ENCODE measurements at regions not wholly inside any gene's neighbourhood (a gene's known extent, or its start where the extent isn't known, plus 50 kb on each side); places are given as distances from the start of the nearest gene placed in this dataset.
"Not testable (repeated sequence)": the region's sequence is repeated elsewhere in the genome, so short reads cannot be mapped to it uniquely, and the experiment has no call there.

DNA sequence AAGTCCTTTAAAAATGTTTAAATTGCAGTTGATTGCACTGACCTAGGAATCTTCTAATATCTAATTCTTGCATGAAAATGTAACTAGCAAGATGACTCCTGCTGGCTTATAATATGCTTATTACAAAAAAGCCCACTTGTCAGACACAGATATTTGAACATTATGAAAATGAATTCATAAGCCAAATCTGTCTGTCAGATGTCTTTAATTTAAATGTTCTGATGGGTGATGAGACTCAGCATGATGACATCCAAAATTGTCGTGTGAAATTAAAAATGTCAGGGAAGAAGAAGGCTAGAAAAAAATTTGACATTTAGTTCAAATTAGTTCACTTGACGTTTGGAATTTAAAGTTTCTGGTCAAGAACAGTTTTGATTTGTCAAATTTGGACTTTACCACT, 277.8 kb downstream of the PHF14 start:
- no peaks in the 10 kb centered on the region for H3K9me3 ChIP-seq (ENCODE audit: control insufficient read depth, low read length)
- no peak overlapping the region for H3K9ac ChIP-seq (ENCODE audit: low read length)
- H3K36me3 ChIP-seq (ENCODE audit: control insufficient read depth, insufficient read depth, low read length) = no peaks in the 10 kb centered on the region
- no peaks in the 10 kb centered on the region for H3K27me3 ChIP-seq (ENCODE audit: control insufficient read depth, insufficient read depth, low read length)
- H3K4me1 ChIP-seq (ENCODE audit: control insufficient read depth, insufficient read depth, low read length) = peaks cover 8% of the 10 kb centered on the region
- no peak overlapping the region for H3K4me3 ChIP-seq (ENCODE audit: low read length)

DNA sequence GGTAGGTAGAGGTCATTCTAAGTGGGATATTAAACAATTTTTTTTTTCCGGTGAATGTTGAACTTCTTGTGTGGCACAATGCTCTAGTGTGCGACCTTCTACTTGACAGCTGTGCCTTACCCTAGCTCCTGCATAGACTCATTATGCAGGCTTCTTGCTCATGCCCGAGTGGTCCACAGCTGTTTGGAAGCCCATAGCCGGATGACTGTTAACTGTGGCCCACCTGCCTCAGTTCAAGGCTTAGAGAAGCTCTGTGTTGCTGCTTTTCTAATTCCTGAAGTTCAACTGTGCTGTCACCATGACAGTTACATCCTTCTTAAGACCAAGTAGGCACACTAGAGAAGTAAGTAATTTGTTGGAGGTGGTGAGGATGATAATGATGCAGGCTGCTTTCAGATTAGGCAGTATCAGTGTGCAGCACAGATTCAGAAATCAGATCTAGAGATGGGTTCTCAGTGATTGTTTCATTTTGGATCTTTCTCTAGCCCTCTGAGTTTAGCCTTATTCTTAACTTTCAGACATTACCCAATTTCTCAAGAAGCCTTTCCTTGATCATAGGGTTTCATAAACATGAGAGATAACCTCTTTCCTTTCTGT, 278.4 kb downstream of the PHF14 start:
- Histone ChIP-seq H3K36me3 (ENCODE audit: control insufficient read depth, insufficient read depth, low read length) (no peaks in the 10 kb centered on the region), H3K27me3 (ENCODE audit: control insufficient read depth, insufficient read depth, low read length) (no peaks in the 10 kb centered on the region), H3K4me3 (ENCODE audit: low read length) (no peak overlapping the region), H3K4me1 (ENCODE audit: control insufficient read depth, insufficient read depth, low read length) (peaks cover 8% of the 10 kb centered on the region), H3K9me3 (ENCODE audit: control insufficient read depth, low read length) (no peaks in the 10 kb centered on the region), H3K9ac (ENCODE audit: low read length) (no peak overlapping the region)

DNA sequence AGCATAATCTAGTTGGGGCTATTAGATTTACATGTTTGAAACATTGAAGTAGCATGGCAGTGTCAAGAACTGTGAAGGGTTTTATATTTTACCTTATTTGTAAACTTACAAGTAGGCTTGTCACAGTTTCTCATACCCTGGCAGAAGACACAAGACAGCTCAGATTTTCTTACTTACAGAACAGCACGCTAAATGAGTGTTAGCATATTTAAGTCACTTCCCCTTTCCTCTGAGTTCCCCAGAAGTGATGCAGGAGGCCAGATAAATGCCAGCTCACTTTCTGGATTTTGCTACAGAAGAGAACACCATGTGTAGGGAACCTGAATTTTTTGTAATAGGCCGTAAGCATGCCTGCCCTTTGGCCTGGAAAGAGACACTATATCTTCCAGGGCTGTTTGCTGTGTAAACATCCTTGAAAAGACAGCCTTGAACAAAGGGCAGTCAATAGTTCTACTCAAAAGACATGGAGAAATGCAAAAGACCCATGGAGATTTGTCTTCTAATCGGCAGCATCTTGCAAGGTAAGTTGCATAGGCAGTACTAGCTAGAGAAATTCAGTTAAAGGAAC, 279.1 kb downstream of the PHF14 start:
- Histone ChIP-seq H3K9me3 (ENCODE audit: control insufficient read depth, low read length) (no peaks in the 10 kb centered on the region), H3K9ac (ENCODE audit: low read length) (no peak overlapping the region), H3K27me3 (ENCODE audit: control insufficient read depth, insufficient read depth, low read length) (no peaks in the 10 kb centered on the region), H3K36me3 (ENCODE audit: control insufficient read depth, insufficient read depth, low read length) (no peaks in the 10 kb centered on the region), H3K4me3 (ENCODE audit: low read length) (no peak overlapping the region), H3K4me1 (ENCODE audit: control insufficient read depth, insufficient read depth, low read length) (peaks cover 8% of the 10 kb centered on the region)

- Histone ChIP-seq H3K9ac (ENCODE audit: low read length) (no peak overlapping the region), H3K4me3 (ENCODE audit: low read length) (no peak overlapping the region), H3K36me3 (ENCODE audit: control insufficient read depth, insufficient read depth, low read length) (no peaks in the 10 kb centered on the region), H3K4me1 (ENCODE audit: control insufficient read depth, insufficient read depth, low read length) (peaks cover 8% of the 10 kb centered on the region), H3K9me3 (ENCODE audit: control insufficient read depth, low read length) (no peaks in the 10 kb centered on the region), H3K27me3 (ENCODE audit: control insufficient read depth, insufficient read depth, low read length) (no peaks in the 10 kb centered on the region)
These were observed 282.8 kb downstream of the PHF14 start for GRCh38 chr7:11256501-11256900.

GRCh38 chr7:11261470-11261869, 287.8 kb downstream of the PHF14 start:
- Histone ChIP-seq H3K36me3 (ENCODE audit: control insufficient read depth, insufficient read depth, low read length) (no peaks in the 10 kb centered on the region), H3K4me1 (ENCODE audit: control insufficient read depth, insufficient read depth, low read length) (no peaks in the 10 kb centered on the region), H3K9ac (ENCODE audit: low read length) (no peak overlapping the region), H3K4me3 (ENCODE audit: low read length) (no peak overlapping the region), H3K9me3 (ENCODE audit: control insufficient read depth, low read length) (no peaks in the 10 kb centered on the region), H3K27me3 (ENCODE audit: control insufficient read depth, insufficient read depth, low read length) (no peaks in the 10 kb centered on the region)

DNA sequence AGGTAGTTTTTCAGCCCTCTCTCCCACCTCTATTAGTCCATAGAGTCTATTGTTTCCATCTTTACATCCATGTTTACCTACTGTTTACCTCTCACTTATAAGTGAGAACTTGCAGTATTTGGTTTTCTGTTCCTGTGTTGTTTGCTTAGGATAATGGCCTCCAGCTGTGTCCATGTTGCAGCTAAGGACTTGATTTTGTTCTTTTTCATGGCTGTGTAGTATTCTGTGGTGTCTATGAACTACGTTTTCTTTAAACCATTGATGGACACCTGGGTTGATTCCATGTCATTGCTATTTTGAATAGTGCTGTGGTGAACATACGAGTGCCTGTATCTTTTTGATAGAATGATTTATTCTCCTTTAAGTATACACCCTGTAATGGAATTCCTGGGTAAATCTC, 292.4 kb downstream of the PHF14 start:
- Histone ChIP-seq H3K36me3 (ENCODE audit: control insufficient read depth, insufficient read depth, low read length) (no peaks in the 10 kb centered on the region), H3K27me3 (ENCODE audit: control insufficient read depth, insufficient read depth, low read length) (no peaks in the 10 kb centered on the region), H3K4me3 (ENCODE audit: low read length) (no peak overlapping the region), H3K9ac (ENCODE audit: low read length) (no peak overlapping the region), H3K4me1 (ENCODE audit: control insufficient read depth, insufficient read depth, low read length) (no peaks in the 10 kb centered on the region), H3K9me3 (ENCODE audit: control insufficient read depth, low read length) (no peaks in the 10 kb centered on the region)

DNA sequence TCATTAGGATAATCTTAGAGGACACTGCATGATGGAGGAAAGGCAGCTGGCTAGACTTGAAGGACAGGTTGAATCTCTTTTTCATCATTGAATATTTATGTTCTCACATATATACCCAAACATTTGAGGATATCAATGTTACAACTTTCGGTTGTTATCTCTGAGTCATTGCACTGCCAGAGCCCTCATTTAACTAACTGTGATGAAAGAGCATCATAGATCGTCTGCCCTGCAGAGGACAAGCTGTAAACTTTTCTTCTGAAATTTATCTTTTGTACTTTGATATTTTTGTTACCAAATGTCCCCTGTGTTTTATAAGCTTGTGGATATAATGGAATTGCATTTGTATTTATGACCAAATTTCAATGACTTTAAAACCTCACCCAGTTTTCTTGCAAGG, 298.7 kb downstream of the PHF14 start:
- Histone ChIP-seq H3K4me1 (ENCODE audit: control insufficient read depth, insufficient read depth, low read length) (no peaks in the 10 kb centered on the region), H3K9me3 (ENCODE audit: control insufficient read depth, low read length) (no peaks in the 10 kb centered on the region), H3K4me3 (ENCODE audit: low read length) (no peak overlapping the region), H3K36me3 (ENCODE audit: control insufficient read depth, insufficient read depth, low read length) (no peaks in the 10 kb centered on the region), H3K9ac (ENCODE audit: low read length) (no peak overlapping the region), H3K27me3 (ENCODE audit: control insufficient read depth, insufficient read depth, low read length) (no peaks in the 10 kb centered on the region)

DNA sequence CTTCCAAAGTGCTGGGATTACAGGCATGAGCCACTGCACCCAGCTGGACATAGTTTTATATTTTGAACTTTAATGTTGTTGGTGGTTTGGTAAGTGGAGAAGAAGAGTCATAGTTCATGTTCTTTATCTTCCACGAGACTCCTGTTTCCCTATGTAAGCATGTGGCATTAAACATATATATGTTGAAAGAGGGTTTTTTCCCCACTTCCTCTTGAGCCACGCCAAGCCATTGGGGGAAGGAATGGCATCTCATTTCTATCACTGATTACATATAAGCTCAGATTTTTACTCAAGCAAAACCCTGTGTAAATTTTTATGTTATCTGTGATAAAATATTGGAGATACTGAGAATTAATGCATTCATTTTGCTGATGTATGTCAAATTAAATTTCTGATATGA, 300.4 kb downstream of the PHF14 start:
- Histone ChIP-seq H3K9ac (ENCODE audit: low read length) (no peak overlapping the region), H3K36me3 (ENCODE audit: control insufficient read depth, insufficient read depth, low read length) (no peaks in the 10 kb centered on the region), H3K9me3 (ENCODE audit: control insufficient read depth, low read length) (no peaks in the 10 kb centered on the region), H3K4me3 (ENCODE audit: low read length) (no peak overlapping the region), H3K27me3 (ENCODE audit: control insufficient read depth, insufficient read depth, low read length) (no peaks in the 10 kb centered on the region), H3K4me1 (ENCODE audit: control insufficient read depth, insufficient read depth, low read length) (no peaks in the 10 kb centered on the region)

GRCh38 chr7:11281953-11282352, 308.3 kb downstream of the PHF14 start:
- H3K4me3 ChIP-seq (ENCODE audit: low read length) = no peak overlapping the region
- no peaks in the 10 kb centered on the region for H3K9me3 ChIP-seq (ENCODE audit: control insufficient read depth, low read length)
- no peaks in the 10 kb centered on the region for H3K4me1 ChIP-seq (ENCODE audit: control insufficient read depth, insufficient read depth, low read length)
- H3K27me3 ChIP-seq (ENCODE audit: control insufficient read depth, insufficient read depth, low read length) = no peaks in the 10 kb centered on the region
- H3K36me3 ChIP-seq (ENCODE audit: control insufficient read depth, insufficient read depth, low read length) = no peaks in the 10 kb centered on the region
- H3K9ac ChIP-seq (ENCODE audit: low read length) = no peak overlapping the region

DNA sequence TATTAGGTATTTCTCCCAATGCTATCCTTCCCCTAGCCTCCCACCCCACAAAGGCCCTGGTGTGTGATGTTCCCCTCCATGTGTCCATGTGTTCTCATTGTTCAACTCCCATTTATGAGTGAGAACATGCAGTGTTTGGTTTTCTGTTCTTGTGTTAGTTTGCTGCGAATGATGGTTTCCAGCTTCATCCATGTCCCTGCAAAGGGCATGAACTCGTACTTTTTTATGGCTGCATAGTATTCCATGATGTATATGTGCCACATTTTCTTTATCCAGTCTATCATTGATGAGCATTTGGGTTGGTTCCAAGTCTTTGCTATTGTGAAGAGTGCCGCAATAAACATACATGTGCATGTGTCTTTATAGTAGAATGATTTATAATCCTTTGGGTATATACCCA, 309.9 kb downstream of the PHF14 start:
- H3K9me3 ChIP-seq (ENCODE audit: control insufficient read depth, low read length); H3K36me3 ChIP-seq (ENCODE audit: control insufficient read depth, insufficient read depth, low read length); H3K4me3 ChIP-seq (ENCODE audit: low read length): not testable (repeated sequence)

GRCh38 chr7:11290863-11291262, 317.2 kb downstream of the PHF14 start:
- Histone ChIP-seq H3K36me3 (ENCODE audit: control insufficient read depth, insufficient read depth, low read length) (no peaks in the 10 kb centered on the region), H3K9me3 (ENCODE audit: control insufficient read depth, low read length) (no peaks in the 10 kb centered on the region), H3K9ac (ENCODE audit: low read length) (no peak overlapping the region), H3K27me3 (ENCODE audit: control insufficient read depth, insufficient read depth, low read length) (no peaks in the 10 kb centered on the region), H3K4me3 (ENCODE audit: low read length) (no peak overlapping the region), H3K4me1 (ENCODE audit: control insufficient read depth, insufficient read depth, low read length) (no peaks in the 10 kb centered on the region)

More for the DNA sequence above, 309.9 kb downstream of the PHF14 start:
- H3K27me3 ChIP-seq (ENCODE audit: control insufficient read depth, insufficient read depth, low read length); H3K4me1 ChIP-seq (ENCODE audit: control insufficient read depth, insufficient read depth, low read length); H3K9ac ChIP-seq (ENCODE audit: low read length): not testable (repeated sequence)

DNA sequence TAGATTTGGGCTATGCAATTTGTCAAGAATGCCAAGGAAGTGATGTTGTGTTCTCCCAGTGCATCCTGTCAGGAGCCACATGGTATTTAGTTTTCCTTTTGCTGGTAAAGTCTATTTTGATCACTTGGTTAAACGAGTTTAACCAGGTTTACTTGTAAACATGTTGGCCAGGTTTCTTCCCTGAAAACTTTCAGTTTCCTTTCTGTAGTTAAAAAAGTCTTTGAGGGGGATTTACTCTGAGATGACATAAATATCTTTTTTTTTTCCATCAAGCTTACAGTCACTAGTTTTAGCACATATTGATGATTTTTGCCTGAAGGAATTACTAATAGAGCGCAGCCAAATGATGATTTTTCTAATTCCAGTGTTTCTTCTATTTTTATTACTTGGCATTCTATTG, 320.5 kb downstream of the PHF14 start:
- Histone ChIP-seq H3K9me3 (ENCODE audit: control insufficient read depth, low read length) (no peaks in the 10 kb centered on the region), H3K27me3 (ENCODE audit: control insufficient read depth, insufficient read depth, low read length) (no peaks in the 10 kb centered on the region), H3K4me1 (ENCODE audit: control insufficient read depth, insufficient read depth, low read length) (no peaks in the 10 kb centered on the region), H3K9ac (ENCODE audit: low read length) (no peak overlapping the region), H3K4me3 (ENCODE audit: low read length) (no peak overlapping the region), H3K36me3 (ENCODE audit: control insufficient read depth, insufficient read depth, low read length) (no peaks in the 10 kb centered on the region)

GRCh38 chr7:11294965-11295364, 321.3 kb downstream of the PHF14 start:
- no peaks in the 10 kb centered on the region for H3K4me1 ChIP-seq (ENCODE audit: control insufficient read depth, insufficient read depth, low read length)
- no peak overlapping the region for H3K9ac ChIP-seq (ENCODE audit: low read length)
- H3K27me3 ChIP-seq (ENCODE audit: control insufficient read depth, insufficient read depth, low read length) = no peaks in the 10 kb centered on the region
- H3K36me3 ChIP-seq (ENCODE audit: control insufficient read depth, insufficient read depth, low read length) = no peaks in the 10 kb centered on the region
- no peak overlapping the region for H3K4me3 ChIP-seq (ENCODE audit: low read length)
- no peaks in the 10 kb centered on the region for H3K9me3 ChIP-seq (ENCODE audit: control insufficient read depth, low read length)
